HEK293T (cell line): ENCODE measurements at regions not wholly inside any gene's neighbourhood (a gene's known extent, or its start where the extent isn't known, plus 50 kb on each side); places are given as distances from the start of the nearest gene placed in this dataset.

Experiments used
- CTCF ChIA-PET: fragments of 350-600 bp; formaldehyde crosslinking; extraction: SDS; loops from one replicate; lab custom pipeline; 2021; ENCODE audit warnings: antibody characterized with exemption, inconsistent platforms; lab: Yijun Ruan, JAX
- POLR2A ChIA-PET: fragments of 350-600 bp; formaldehyde crosslinking; extraction: SDS; loops from one replicate; lab custom pipeline; 2020; ENCODE audit warnings: antibody characterized with exemption, inconsistent platforms; lab: Yijun Ruan, JAX
- DNase-seq: peaks from one replicate; pipeline ENCODE4 v3.0.0; 2012; ENCODE audit warnings: mixed read lengths; ENCODE audit errors: extremely low spot score
- ARNT ChIP-seq: fragments of 450-650 bp; IDR thresholded peaks from 2 replicates; pipeline ENCODE4 v1.6.1; 2017; ENCODE audit warnings: mild to moderate bottlenecking
- BHLHE40 ChIP-seq: fragments of 450-650 bp; IDR thresholded peaks from 2 replicates; pipeline ENCODE4 v1.6.1; 2016; ENCODE audit warnings: mild to moderate bottlenecking, moderate library complexity, borderline replicate concordance
- CTBP1 ChIP-seq: fragments of 450-650 bp; IDR thresholded peaks from 2 replicates; pipeline ENCODE4 v1.6.1; 2016; ENCODE audit warnings: borderline replicate concordance
- ELF4 ChIP-seq: fragments of 450-650 bp; IDR thresholded peaks from 2 replicates; pipeline ENCODE4 v1.6.1; 2017; ENCODE audit warnings: antibody characterized with exemption
- FOXA1 ChIP-seq: fragments of 450-650 bp; IDR thresholded peaks from 2 replicates; pipeline ENCODE4 v1.6.1; 2016; ENCODE audit warnings: mild to moderate bottlenecking
- FOXK2 ChIP-seq: fragments of 450-650 bp; IDR thresholded peaks from 2 replicates; pipeline ENCODE4 v1.6.1; 2016; ENCODE audit warnings: mild to moderate bottlenecking
- FOXM1 ChIP-seq: fragments of 450-650 bp; IDR thresholded peaks from 2 replicates; pipeline ENCODE4 v1.6.1; 2017; ENCODE audit warnings: mild to moderate bottlenecking, borderline replicate concordance
- HDGF ChIP-seq: fragments of 450-650 bp; IDR thresholded peaks from 2 replicates; pipeline ENCODE4 v1.6.1; 2017; ENCODE audit warnings: antibody characterized with exemption, borderline replicate concordance
- L3MBTL2 ChIP-seq: fragments of 450-650 bp; conservative IDR thresholded peaks from 2 replicates; pipeline ENCODE4 v1.6.1; 2016; ENCODE audit warnings: mild to moderate bottlenecking
- LEF1 ChIP-seq: fragments of 450-650 bp; IDR thresholded peaks from 2 replicates; pipeline ENCODE4 v1.6.1; 2017; ENCODE audit warnings: mild to moderate bottlenecking, borderline replicate concordance
- NFRKB ChIP-seq: fragments of 450-650 bp; IDR thresholded peaks from 2 replicates; pipeline ENCODE4 v1.6.1; 2016; ENCODE audit warnings: mild to moderate bottlenecking, moderate library complexity
- SP1 ChIP-seq: fragments of 450-650 bp; IDR thresholded peaks from 2 replicates; pipeline ENCODE4 v1.6.1; 2017
- SUZ12 ChIP-seq: fragments of 450-650 bp; IDR thresholded peaks from 2 replicates; pipeline ENCODE4 v1.6.1; 2016; ENCODE audit warnings: mild to moderate bottlenecking
- TARDBP ChIP-seq: fragments of 450-650 bp; IDR thresholded peaks from 2 replicates; pipeline ENCODE4 v1.6.1; 2016
- ZNF384 ChIP-seq: fragments of 450-650 bp; IDR thresholded peaks from 2 replicates; pipeline ENCODE4 v1.6.1; 2016
- TF ChIP-seq, protein P1 (sequence below): fragments of 450-650 bp; IDR thresholded peaks from 2 replicates; pipeline ENCODE4 v1.6.1; 2016

DNA sequence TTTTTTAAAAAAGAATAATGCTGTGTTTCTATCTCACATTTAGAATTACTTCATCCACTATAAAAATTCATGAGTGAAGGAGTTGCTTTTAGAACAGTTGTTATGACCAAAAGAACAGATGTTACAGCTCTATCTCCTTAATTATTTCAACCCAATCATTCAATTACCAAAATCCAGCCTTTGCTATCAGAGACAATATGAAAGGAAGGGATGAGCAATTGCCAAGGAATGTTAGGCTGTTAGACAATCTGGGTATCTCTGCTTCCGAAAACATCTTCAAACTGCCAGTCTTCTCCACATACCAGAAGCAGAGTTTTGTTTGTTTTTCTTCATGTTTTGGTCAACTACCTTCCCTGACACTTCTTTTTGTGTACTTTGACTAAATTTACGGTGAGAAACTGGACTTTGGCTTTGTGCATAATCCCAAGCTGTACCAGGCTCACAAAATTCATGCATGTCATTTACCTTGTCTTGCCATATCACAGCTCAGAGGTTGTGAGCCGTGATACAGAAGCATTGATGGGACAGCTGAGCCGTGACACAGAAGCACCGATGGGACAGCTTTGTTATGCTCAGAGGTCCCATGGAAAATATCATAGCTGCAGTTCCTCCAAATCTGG, 405.5 kb downstream of the KIF4B start:
- POLR2A ChIA-PET = no interaction called here
- CTCF ChIA-PET = interaction anchor here (0.5 kb wide), 1 partner anchor 483 kb away, joined by 4 read pairs; no protein-coding TSS in a partner anchor
- no peak for DNase-seq
- TF ChIP-seq TARDBP (no peak), FOXK2 (no peak), ELF4 (no peak), L3MBTL2 (no peak), FOXA1 (no peak), ZNF384 (no peak), SP1 (no peak)
- TF ChIP-seq, protein P1, sequence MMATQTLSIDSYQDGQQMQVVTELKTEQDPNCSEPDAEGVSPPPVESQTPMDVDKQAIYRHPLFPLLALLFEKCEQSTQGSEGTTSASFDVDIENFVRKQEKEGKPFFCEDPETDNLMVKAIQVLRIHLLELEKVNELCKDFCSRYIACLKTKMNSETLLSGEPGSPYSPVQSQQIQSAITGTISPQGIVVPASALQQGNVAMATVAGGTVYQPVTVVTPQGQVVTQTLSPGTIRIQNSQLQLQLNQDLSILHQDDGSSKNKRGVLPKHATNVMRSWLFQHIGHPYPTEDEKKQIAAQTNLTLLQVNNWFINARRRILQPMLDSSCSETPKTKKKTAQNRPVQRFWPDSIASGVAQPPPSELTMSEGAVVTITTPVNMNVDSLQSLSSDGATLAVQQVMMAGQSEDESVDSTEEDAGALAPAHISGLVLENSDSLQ = no peak

DNA sequence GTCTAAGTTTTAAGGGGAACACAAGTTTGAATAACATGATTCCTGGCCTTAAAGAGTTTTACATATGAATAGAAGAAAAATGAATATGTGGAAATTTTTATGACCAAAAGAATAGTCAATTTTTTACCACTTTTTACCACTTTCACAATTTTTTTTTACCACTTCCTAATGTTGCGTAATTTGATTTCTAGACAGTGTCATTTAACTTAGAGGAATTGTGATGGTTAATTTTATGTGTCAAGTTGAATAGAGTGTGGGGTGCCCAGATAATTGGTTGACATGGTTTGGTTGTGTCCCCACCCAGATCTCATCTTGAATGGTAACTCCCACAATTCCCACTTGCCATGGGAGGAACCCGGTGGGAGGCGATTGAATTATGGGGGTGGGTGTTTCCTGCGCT, 416.6 kb downstream of the KIF4B start:
- ChIA-PET CTCF (no interaction called here), POLR2A (no interaction called here)
- no peak for DNase-seq

DNA sequence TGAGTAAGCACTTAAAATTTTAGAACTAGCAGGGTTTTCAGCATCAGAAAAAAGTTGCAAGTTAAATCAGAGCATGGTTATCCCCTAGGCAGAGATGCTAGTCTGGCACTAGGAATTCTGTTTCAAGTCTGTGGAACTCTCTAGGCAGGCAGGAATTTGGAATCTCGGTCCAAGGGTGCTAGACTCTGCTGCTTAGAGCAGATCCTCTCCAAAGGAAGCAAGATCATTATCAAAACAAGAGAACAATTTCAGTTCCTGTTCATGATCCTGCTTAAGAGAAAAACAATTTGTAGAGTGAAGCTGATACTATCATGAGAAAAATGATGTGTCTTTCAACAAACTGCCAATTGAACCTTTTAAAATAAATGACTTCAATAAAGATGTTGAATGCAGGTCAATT, 420.7 kb downstream of the KIF4B start:
- POLR2A ChIA-PET = no interaction called here

More for the DNA sequence above, 416.6 kb downstream of the KIF4B start:
- TF ChIP-seq, protein P1 = no peak
- TF ChIP-seq ARNT = no peak
- TF ChIP-seq FOXM1 = no peak
- no peak for TF ChIP-seq TARDBP
- TF ChIP-seq BHLHE40 = no peak
- TF ChIP-seq FOXA1 = no peak
- TF ChIP-seq HDGF = no peak
- TF ChIP-seq CTBP1 = no peak
- no peak for TF ChIP-seq FOXK2
- TF ChIP-seq ZNF384 = no peak
- no peak for TF ChIP-seq L3MBTL2
- no peak for TF ChIP-seq SP1
- no peak for TF ChIP-seq ELF4
- no peak for TF ChIP-seq SUZ12
- no peak for TF ChIP-seq NFRKB

DNA sequence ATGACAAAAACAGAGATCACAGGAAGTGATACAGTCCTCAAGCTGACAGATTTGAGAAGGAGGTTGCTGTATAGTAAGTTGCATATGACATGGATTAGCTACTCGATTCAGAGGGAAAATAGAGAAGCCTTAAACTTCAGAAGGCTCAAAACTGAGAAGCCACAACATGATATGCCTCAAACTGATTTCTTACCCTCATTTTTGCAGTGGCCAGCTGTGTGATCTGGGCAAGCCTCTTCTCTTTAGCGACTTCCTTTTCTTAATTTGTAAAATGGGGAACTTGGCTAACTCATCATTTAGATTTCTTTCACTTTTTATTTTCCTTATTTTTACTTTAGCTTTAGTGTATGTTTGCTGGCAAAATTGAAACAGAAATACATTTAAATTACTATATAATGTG, 421.1 kb downstream of the KIF4B start:
- TF ChIP-seq FOXK2 (no peak), ARNT (no peak), HDGF (no peak), CTBP1 (no peak), ELF4 (no peak), TARDBP (no peak), SUZ12 (no peak), LEF1 (no peak), FOXA1 (no peak), BHLHE40 (no peak), NFRKB (no peak), ZNF384 (no peak), SP1 (no peak), L3MBTL2 (no peak), FOXM1 (no peak)
- TF ChIP-seq, protein P1 = no peak
- ChIA-PET CTCF (no interaction called here), POLR2A (no interaction called here)
- no peak for DNase-seq

More for the DNA sequence above, 420.7 kb downstream of the KIF4B start:
- no peak for DNase-seq
- TF ChIP-seq, protein P1 = no peak
- TF ChIP-seq ARNT (no peak), NFRKB (no peak), FOXK2 (no peak)
- CTCF ChIA-PET = no interaction called here

DNA sequence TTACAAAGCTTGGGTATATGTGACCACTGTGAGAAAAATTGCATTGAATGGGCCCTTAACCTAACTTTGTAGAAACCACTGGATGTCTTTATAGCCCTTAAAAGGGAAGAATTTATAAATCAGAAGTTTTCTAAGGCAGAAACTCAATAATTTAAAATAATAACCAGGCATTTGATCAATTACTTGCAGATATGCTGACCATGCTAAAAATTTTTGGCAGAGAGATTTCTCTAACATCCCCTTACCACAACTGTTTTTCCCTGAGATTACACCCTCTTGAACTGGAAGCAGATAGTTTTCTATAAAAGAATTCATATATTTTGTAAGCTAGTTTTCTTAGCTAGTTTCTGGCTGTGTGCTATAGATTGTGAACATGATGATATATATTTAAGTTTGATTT, 428.3 kb downstream of the KIF4B start:
- CTCF ChIA-PET = no interaction called here
- TF ChIP-seq ZNF384 (no peak), FOXM1 (no peak), BHLHE40 (no peak), ARNT (no peak), LEF1 (no peak)
- POLR2A ChIA-PET = no interaction called here
- no peak for DNase-seq

DNA sequence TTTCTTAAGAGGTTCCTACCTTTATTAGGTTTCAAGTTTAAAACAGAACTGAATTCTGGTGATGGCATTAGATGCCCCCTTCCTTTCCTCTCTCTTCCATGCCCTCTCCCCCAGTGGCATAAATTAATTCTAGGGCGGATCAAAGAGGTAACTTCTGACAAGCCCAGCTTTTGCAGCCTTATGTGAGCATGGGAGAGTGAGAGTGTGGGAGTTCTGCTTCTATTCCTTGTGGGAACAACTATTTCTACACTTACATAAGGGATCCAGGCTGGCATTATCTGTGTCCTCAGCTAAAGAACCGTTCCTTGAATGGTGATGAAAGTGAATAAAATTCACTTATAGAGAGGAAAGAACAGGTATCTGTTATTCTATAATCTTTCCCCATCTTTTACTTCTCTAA, 437.6 kb downstream of the KIF4B start:
- ChIA-PET POLR2A (no interaction called here), CTCF (no interaction called here)
- DNase-seq = no peak
- TF ChIP-seq FOXM1 (no peak), L3MBTL2 (no peak), ZNF384 (no peak), NFRKB (no peak), SUZ12 (no peak), ELF4 (no peak)
- TF ChIP-seq, protein P1 = no peak
